ENCODE measurements at regions not wholly inside any gene's neighbourhood (a gene's known extent, or its start where the extent isn't known, plus 50 kb on each side); places are given as distances from the start of the nearest gene placed in this dataset.

- Histone ChIP-seq H3K18ac (ENCODE audit: insufficient read length, low read depth, low read length) (no peak overlapping the region), H3K27me3 (ENCODE audit: insufficient read depth, low read length) (no peaks in the 10 kb centered on the region), H3T11ph (ENCODE audit: low read length) (no peak overlapping the region), H3K4ac (ENCODE audit: low read depth, low read length) (no peak overlapping the region), H2AFZ (ENCODE audit: low read length) (no peak overlapping the region), H3K27ac (ENCODE audit: insufficient read length, low read depth, low read length) (no peak overlapping the region), H2AK5ac (ENCODE audit: insufficient read length, low read length) (no peak overlapping the region), H3K14ac (ENCODE audit: insufficient read depth, low read length) (no peak overlapping the region), H3K4me2 (ENCODE audit: insufficient read depth, insufficient read length, low read length) (no peak overlapping the region), H4K91ac (ENCODE audit: insufficient read length, low read depth, low read length) (no peak overlapping the region), H3K9ac (ENCODE audit: extremely low read depth, insufficient read length, low read length) (no peak overlapping the region), H2BK15ac (ENCODE audit: low read depth, low read length) (no peak overlapping the region), H4K20me1 (ENCODE audit: control insufficient read depth, insufficient read depth, insufficient read length) (no peaks in the 10 kb centered on the region), H3K9me3 (ENCODE audit: control insufficient read depth, low read depth, low read length) (no peaks in the 10 kb centered on the region), H3K4me1 (ENCODE audit: insufficient read depth, low read length) (no peaks in the 10 kb centered on the region), H4K5ac (ENCODE audit: insufficient read length, low read depth, low read length) (no peak overlapping the region), H3K79me2 (ENCODE audit: insufficient read depth, low read length) (no peaks in the 10 kb centered on the region), H2BK12ac (ENCODE audit: insufficient read length, low read depth, low read length) (no peak overlapping the region), H2BK20ac (ENCODE audit: low read depth, low read length, poor library complexity, severe bottlenecking) (no peak overlapping the region), H3K23ac (ENCODE audit: insufficient read length, low read depth, low read length) (no peak overlapping the region), H3K79me1 (ENCODE audit: insufficient read depth, low read depth, low read length, poor library complexity, severe bottlenecking) (no peaks in the 10 kb centered on the region), H3K56ac (ENCODE audit: insufficient read length, low read depth, low read length) (no peak overlapping the region), H3K23me2 (ENCODE audit: insufficient read length, low read depth, low read length, poor library complexity, severe bottlenecking) (no peaks in the 10 kb centered on the region), H2BK5ac (ENCODE audit: insufficient read length, low read length) (no peak overlapping the region), H4K8ac (replicated peaks; ENCODE audit: insufficient read length, low read depth, low read length) (no peak overlapping the region), H2BK120ac (ENCODE audit: low read depth, low read length, poor library complexity, severe bottlenecking) (no peak overlapping the region)
- no peak overlapping the region for H3K27ac Mint-ChIP-seq
- WGBS (ENCODE audit: extremely low coverage, insufficient read length, low lambda C conversion rate): no CpG with 5 or more reads among the region's 2 CpGs
- DNase-seq: no peak
- H3K36me3 Mint-ChIP-seq (ENCODE audit: insufficient read depth in 1 of 3, low read depth in 3 of 3): no peaks in the 10 kb centered on the region
- no peak overlapping the region for H3K4me3 Mint-ChIP-seq
- H3K27me3 Mint-ChIP-seq (ENCODE audit: low read depth): peaks cover 30% of the 10 kb centered on the region
- no peaks in the 10 kb centered on the region for H3K4me1 Mint-ChIP-seq
- no peak for TF ChIP-seq CTCF (conservative IDR thresholded peaks at IDR 0.05)
- H3K9me3 Mint-ChIP-seq: peaks cover 0 to 56% of the 10 kb centered on the region in 2 experiments; a peak in 2 of 5 replicates
These were observed 137.8 kb downstream of the TRIM43 start for GRCh38 chr2:95729597-95729955.
